ENCODE measurements at regions not wholly inside any gene's neighbourhood (a gene's known extent, or its start where the extent isn't known, plus 50 kb on each side); places are given as distances from the start of the nearest gene placed in this dataset.

DNA sequence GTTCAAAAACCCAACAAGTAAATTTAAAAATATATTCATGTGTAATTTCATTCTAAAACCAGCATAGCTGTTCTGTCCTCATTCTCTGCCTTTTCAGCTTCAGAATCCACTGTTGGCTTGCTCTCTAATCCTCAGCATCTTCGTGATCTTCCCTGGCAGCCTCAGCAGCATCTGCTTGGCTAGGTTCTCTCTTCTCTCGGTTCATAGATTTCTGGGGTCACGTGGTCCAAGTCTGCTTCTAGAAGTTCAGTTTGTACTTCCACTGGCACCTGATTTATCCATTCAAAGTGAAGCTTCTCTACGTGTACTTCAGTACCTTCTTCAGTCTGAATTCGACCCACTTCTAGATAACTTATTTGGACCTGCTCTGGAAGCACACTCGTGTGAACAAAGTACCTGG, 245.7 kb downstream of the EPM2A start:
- DNase-seq (ENCODE audit: low read depth) = no peak

DNA sequence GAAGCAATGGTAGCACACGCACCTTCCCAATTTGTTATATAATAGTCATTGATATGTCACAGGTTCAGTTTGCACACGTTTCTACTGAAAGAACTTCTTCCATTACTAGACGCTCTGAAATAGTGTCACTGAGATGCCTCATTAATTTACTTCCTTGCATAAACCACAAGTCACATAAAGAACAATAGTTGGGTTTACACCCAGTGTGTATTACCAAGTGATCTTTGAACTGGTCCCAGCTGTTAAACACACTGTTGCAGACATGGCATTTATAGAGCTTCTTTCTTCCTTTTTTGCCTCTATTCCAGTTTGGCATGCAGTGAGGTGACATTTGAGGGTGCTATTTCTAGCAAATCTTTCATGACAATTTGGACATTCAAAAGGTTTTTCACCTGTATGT, 245.3 kb downstream of the EPM2A start:
- no peak for DNase-seq (ENCODE audit: low read depth)

DNA sequence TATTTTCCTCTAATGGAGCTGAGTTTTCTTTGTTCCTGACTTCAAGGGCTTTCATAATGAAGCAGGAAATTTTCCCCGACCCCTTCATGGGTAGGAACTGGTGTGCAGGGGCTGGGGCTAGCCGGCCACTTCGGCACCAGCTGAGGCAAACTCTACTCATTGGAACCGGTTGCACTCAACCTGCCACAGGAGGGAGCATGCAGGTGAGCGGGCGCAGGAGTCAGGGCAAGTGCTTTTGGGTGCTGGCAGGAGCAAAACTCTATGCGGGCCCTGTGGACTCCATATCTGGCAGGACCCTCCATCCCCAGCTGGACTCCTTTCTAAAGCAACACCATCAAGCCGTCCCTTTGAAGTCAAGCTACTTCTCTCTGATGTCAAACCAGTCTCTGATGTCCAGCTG, 244.2 kb downstream of the EPM2A start:
- no peak for DNase-seq (ENCODE audit: low read depth)

DNA sequence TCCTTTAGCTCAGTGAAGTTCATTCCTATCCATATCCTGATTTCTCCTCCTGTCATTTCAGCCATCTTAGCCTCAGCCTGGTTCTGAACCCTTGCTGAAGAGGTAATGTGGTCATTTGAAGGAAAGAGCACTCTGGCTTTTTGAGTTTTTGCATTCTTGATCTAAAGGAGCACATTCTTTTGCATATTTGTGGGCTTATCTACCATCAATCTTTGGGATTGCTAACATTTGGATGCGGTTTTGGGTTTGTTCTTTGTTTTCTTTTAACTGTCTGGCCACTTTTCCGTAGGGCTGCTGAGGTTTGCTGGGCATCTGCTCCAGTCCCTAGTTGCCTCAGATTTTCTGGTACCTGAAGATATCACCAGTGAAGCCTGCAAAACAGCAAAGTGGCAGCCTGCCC, 238.3 kb downstream of the EPM2A start:
- DNase-seq (ENCODE audit: low read depth) = no peak

DNA sequence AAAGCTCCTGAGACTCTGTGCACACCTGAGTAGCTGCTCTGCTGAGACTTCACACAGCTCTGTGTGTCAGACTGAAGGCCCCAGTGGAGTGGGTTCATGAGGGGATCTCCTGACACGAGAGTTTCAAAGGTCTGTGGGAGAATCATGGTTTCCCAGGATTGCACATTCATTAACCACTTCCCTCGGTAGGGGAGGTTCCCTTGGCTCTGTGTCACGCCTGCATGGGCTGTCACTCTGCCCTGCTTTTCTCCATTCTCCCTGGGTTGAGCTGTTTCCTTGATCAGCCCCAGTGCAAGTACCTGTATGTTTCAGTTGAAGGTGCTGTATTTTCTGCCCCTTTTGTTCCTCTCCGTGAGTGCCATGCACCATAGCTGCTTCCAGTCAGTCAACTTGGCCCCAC, 236.9 kb downstream of the EPM2A start:
- DNase-seq (ENCODE audit: low read depth) = no peak

DNA sequence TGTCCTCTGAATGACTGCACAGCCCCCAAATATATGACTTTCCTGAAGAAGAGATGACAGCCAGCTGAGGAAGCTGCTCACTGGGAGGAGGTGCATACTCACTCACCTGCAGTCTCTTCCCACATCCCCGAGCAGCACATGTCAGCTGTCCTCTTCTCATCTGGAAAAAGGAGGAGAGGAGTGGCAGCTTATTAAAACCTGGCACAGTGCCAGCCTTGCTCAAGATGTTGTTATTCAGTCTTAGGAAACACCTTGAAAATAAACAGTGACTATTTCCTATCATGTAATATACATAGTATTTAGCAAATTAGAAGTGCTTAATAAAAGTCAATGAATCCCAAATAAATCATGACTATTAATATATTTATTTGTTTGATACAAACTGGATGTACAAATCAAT, 232.9 kb downstream of the EPM2A start:
- no peak for DNase-seq (ENCODE audit: low read depth)

DNA sequence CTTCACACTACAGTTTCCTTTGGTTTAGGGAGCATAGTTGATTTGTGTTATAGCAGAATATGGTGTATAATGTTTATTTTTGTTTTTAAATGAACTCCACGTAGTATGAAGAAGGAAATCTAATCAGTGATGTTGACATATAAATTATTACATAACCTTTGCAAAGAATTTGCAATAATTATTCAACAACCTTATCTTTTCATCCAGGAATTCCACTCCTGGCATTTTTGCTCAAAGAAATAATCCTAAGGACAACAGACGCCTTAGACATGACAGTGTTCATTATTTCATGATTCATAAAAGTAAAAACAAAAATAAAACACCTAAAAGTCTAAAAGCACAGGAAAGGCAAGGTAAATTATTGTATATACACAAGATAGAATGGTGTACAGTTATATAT, 229.2 kb downstream of the EPM2A start:
- no peak for DNase-seq (ENCODE audit: low read depth)

DNA sequence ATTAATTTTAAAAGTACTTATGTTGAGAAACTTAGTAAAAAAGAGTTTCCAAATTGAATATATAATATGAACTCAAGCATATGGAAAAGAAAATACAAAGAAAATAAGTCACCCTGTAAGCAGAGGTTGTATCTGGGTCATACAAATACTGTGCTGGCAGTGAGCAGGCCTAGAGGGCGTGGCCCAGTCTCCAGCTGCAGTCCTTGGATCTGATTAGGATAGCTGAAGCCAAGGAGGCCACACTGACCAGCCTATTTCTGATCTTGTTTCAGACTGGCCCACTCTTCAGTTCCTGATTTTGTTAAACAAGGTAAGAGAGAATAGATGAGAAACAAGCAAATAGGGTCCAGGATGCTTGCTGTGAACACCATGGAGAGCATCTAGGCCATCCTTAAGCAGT, 228.8 kb downstream of the EPM2A start:
- no peak for DNase-seq (ENCODE audit: low read depth)

DNA sequence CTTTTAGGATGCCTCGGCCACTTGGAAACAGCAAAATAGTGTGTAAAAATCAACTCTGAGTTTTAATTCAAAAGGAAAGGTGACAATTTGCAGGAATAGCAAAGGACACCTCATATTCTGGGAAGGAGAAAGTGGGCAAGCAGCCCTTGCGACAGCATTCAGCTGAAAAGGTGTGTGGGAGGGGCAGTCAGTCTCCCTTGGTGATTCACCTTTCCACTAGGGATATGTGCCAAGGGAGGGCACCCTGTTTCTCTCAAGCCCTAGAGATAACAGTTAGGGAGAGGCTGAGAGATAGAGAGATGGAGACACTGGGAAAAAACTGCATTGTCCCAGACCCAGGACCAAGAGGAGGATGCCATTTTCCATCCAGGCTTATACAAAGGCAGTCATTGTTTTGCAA, 228.1 kb downstream of the EPM2A start:
- DNase-seq (ENCODE audit: low read depth) = no peak

DNA sequence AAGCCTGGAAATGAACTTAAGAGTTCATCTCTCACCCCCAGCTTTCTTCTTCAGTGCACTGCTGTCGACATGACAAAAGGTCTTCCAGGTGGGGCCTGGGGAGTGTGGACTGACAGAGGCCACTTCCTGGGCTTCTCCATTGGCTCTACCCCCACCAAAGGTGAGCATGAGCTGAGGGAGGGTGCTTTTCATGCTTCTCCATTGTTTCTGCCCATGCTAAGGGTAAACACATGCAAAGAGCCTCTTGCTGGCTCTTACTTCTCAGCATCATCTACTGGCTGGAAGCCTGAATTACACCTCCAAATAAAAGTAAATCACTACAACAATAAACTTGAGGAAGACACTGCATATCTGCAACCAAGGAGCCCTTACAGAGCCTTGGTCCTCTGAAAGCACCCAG, 227.2 kb downstream of the EPM2A start:
- no peak for DNase-seq (ENCODE audit: low read depth)

DNA sequence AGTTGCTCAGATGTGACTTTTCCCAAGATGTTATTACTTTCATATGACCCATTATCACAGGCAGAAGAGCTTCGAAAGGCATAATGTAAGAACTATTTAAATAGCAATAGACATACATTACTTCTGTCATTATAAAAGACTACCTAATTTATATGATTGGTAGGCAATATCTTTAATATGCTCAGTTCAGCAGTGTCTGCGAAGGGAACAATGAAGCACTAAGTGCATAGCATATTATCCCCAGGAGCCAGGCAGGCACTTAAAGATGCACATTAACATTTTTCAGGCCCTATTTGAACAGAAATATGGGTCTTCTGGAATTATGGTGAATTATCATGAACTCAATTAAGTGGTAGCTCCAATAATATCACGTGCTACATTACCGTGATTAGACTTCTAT, 217.8 kb downstream of the EPM2A start:
- no peak for DNase-seq (ENCODE audit: low read depth)

DNA sequence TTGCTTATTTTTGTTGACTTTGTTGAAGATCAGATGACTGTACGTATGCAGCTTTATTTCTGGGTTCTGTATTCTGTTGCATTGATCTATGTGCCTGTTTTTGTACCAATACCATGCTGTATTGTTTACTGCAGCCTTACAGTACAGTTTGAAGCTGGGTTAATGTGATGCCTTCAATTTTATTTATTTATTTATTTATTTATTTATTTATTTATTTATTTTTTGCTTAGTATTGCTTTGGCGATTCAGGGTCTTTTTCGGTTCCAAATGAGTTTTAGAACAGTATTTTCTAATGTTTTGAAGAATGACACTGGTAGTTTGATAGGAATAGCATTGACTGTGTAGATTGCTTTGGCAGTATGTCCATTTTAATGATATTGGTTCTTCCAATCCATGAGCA, 210.3 kb downstream of the EPM2A start:
- no peak for DNase-seq (ENCODE audit: low read depth)

DNA sequence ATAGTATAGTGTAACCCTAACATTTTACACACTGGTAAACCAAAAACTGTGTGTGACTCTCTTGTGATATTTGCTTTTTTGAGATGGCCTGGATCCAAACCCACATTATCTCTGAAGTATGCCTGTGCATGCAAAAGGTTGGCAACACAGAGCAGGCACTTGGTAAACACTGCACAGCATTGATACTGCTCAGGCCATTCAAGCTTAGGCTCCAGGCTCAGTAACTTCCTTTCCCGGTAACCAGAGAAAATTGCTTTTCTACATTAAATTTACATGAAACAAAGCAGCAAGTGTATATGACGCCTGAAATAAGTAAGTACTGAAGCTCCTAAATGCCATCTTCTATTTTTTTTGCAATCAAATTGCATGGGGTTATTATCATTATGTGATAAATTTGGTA, 205.7 kb downstream of the EPM2A start:
- DNase-seq (ENCODE audit: low read depth) = no peak

DNA sequence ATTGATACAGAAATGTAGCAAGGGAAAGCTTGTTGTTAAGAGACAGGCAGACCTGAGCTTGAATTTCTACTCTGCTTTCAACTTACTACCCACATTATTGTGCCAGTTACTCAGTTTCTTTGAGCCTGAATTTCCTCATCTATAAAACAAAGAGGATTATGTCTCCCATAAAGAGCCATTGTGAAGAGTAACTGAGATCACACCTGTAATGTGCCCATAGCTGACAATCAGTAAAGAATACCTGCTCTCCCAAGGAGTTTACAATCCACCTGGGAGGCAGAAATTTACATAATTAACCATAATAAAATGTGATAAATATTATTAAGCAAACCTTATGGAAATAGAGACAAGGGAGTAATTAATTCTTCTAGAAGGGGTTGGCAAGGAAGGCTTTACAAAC, 204.9 kb downstream of the EPM2A start:
- DNase-seq (ENCODE audit: low read depth) = no peak

DNA sequence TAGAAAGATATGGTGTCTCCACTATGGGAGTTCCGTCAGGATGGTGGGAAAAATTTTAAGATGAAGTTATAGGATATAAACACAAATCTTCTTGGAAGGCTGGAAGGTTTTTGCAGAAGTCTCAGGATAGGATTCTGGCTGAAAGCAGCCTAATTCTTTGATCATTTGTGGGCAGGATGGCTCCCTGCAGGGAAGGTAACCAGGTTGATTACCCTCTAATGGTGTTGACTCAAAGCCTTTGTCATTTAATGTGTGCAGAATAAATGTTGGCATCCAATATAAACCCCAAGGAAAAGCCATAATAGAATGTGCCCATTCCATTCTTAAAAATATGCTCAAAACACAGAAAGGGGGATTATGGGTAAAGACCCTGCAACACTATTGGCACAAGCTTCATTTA, 204.3 kb downstream of the EPM2A start:
- no peak for DNase-seq (ENCODE audit: low read depth)

DNA sequence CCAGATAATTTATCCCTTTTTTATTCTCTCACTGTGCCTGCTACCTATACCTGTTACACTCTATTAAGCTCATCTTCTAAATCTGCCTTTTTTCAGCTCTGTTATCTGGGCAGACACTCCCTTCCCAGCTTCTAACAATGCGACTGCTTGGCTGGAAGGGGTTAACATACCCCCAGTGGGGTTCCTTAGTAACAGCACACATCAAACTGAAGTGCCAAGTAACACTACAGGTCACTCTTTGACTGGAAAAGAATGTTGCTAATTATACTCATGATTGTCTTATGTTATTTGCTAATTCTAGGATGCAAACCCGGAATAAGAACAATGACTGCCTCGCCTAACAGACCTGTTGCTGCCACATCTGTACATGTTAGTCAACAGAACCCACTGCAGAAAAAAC, 203.5 kb downstream of the EPM2A start:
- DNase-seq (ENCODE audit: low read depth) = no peak

DNA sequence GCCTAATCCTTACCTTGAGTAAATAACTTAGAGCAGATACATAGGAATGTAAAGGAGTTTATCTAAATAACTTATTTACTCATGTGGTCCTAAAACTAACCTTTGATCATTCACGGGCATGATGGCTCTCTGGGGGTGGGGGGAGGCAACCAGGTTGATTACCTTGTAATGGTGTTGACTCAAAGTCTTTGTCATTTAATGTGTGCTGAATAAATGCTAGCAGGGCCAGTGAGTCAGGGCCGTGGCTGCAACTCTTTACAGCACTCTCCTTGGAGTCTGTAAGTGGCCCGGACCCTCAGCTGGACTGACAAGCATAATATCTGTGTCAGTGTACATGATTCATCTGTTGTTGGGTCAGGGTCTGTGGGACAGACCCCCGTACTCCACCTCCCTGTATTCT, 203.0 kb downstream of the EPM2A start:
- no peak for DNase-seq (ENCODE audit: low read depth)

DNA sequence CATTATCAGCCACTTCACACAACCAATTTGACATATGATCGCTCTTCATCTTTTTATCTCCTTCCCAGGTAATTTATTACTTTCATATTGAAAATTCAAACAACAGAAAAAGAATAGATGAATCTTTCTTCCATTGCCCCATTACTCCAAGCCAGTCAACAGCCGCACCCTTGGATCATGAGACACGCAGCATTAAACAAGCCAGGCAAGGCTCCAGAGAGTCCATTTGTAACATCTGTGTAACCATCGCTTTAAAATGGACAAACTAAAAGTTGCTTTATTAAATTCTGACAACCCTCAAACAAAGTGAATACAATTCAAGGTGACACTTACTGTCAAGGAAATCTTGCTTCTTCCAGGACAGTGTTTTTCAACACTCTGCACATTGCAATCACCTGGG, 200.3 kb downstream of the EPM2A start:
- no peak for DNase-seq (ENCODE audit: low read depth)

DNA sequence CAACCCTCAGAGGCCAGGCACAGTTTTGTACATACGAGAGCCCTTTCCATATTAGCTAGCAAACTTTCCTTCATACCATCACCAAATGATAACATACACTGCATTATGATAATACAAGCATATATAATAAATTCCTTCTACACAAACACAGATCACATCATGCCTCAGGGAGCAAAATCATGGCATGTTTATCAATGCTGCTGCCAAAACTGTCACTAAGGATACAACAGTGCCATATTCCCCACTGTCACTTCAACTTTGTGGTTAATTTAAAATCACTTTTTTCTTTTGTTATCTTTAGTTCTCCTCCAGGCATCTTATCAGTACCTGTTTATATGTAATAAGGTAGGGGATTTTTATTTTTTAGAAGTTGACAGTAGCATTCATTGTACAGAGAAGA, 196.3 kb downstream of the EPM2A start:
- DNase-seq (ENCODE audit: low read depth) = no peak

DNA sequence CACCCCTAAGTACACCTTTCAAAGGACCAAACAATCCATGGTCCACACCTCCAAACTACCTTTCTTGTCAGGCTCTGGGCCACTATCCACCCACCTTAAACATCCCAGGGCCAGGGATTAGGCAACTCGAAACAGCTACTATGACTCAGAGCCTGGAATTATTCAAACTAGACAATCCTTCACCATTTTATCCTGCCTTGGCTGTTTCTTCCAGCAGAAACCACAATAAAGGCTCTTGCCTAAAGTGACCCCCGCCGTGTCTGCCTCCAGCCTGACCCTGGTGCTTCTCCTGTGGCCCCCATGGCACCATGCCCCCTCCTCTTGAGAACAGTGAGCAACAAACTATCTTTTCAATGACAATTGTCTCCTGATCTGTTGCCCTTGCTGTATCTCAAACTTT, 195.5 kb downstream of the EPM2A start:
- DNase-seq (ENCODE audit: low read depth) = no peak

DNA sequence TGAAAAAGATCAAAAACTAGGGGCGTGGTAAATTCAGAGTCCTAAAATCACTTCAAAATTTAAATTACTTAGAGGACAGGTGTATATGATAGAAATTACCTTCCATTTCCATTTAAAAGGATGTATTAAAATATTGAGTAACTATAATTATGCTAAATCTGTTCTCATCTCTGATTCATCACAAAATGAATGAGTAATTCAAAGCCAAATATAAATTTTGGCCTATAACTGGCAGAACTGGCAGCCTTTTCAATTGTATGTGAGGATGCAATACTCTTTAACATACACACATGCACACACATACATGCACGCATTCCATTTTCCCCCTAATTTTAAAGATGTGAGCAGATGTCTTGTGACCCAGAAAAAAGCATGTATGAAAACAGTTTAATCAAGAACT, 194.6 kb downstream of the EPM2A start:
- DNase-seq (ENCODE audit: low read depth) = no peak

DNA sequence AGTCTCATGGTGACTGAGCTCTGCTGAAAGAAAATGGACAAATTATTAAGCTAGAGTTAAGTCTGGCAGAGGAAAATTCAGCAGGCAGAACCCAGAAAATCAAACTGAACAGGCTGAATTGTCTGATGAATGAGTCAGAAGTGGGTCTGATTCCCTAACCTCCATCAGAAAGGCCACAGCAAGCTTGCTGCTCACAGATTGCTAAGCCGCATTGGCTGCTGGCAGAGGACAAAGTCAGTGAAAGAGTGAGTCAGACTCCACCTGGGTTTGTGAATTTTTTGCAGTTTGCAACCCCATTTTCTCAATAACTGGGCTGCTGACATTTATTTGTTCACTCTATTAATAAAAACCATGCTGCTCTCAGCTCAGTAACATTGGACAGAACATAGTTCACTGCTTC, 191.3 kb downstream of the EPM2A start:
- no peak for DNase-seq (ENCODE audit: low read depth)

DNA sequence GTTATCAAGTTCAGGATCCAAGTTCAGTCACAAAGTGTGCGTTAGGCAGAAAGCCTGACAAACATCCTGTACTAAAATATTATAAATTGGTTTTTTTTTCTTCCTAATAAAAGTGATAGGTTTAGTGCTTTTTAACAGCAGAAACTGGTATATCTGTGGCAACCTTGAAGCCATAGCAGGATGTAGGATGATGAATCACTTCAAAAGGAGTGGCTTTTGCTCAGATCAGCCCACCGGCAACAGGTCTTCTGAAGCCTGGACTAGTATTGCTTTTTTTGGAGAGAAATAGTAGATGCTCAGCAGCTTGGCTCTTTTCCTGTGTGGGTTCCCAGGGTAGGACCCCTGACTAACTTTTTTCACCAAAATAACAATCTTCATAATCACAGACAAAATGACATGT, 190.8 kb downstream of the EPM2A start:
- no peak for DNase-seq (ENCODE audit: low read depth)

DNA sequence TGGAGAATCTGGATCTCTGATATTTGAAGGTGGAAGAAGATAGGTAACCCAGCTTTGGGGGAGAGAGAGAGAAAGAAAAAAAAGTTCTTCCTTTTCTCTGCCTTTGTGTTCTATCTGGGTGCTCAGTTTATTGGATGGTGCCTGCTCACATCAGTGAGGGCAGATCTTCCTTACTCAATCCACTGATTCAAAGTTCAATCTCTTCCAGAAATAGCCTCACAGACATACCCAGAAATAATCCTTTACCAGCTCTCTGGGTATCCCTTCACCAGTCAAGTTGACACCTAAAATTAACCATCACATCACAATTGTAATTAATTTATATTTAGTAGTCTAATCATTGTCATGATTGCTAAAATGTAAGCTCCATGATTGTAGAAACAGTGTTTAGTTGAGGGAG, 189.1 kb downstream of the EPM2A start:
- no peak for DNase-seq (ENCODE audit: low read depth)

DNA sequence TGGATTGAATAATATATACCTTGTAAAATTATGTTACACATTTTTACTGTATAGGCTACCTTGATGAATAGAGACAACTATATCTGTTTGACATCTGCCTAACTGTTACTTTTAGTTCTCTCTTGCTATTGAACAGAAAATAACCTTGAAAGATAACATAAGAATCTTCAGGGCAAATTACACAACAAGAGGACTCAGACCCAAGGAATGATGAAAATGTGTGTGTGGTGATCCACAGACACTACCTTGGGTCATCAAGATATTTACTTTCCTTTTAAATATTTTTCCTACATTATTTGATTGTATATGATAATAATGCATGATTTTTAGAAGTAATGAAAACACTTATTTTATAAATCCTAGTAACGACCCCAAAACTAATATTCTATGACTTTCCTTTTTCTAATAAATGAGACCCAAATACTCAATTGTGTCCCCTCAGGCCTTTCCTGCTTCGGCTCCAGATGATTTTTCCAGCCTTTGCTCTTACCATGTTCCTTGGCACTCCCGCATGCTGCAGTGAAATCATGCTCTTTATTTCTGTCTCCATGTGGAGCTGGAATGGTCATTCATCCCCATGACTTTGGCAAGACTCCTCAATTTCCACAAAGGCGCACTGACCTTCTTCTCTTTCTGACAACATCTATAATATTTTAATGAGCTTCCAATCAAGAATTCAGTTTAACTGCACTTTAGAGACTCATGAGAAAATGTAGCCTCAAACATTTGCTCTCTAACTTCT, 187.6 kb downstream of the EPM2A start:
- no peak for DNase-seq (ENCODE audit: low read depth)
